ENCODE measurements at regions not wholly inside any gene's neighbourhood (a gene's known extent, or its start where the extent isn't known, plus 50 kb on each side); places are given as distances from the start of the nearest gene placed in this dataset.

GRCh38 chr18:24543086-24543794, 82.8 kb downstream of the HRH4 start:
- no peak for FAIRE-seq
- TF ChIP-seq POLR2A (IDR thresholded peaks at IDR 0.05; ENCODE audit: low read depth, low read length) (no peak), POU2F2 (IDR thresholded peaks at IDR 0.05; ENCODE audit: low read depth, low read length) (no peak), POLR2AphosphoS5 (IDR thresholded peaks at IDR 0.05; ENCODE audit: low read depth, low read length) (no peak), PAX5 (IDR thresholded peaks at IDR 0.05; ENCODE audit: insufficient read depth, low read length, severe bottlenecking) (no peak), TAF1 (IDR thresholded peaks at IDR 0.05; ENCODE audit: low read depth, low read length) (no peak), SPI1 (IDR thresholded peaks at IDR 0.05; ENCODE audit: low read depth, low read length) (no peak)
- DNase-seq (ENCODE audit: insufficient read length, low spot score), result no peak

- FAIRE-seq (no peak), DNase-seq (ENCODE audit: insufficient read length, low spot score) (no peak)
Measured at GRCh38 chr18:24543795-24544498, 83.5 kb downstream of the HRH4 start.

DNA sequence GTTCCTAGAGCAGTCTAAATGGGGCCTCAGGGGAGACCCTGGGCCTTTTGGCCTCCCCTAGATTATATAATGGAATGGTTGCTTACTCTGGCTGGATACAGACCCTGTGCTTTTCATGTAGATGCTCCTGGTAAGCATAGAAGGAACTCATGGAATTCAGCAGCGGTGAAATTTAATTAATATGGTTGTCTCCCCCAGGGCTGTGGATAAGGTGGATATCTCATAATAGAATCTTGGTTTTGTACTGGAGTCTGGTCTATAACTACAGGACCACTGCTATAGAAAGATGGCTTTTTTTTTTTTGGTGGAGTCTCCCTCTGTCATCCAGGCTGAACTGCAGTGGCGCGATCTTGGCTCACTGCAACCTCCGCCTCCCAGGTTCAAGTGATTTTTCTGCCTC, 84.5 kb downstream of the HRH4 start:
- TF ChIP-seq POLR2A (IDR thresholded peaks at IDR 0.05; ENCODE audit: low read depth, low read length), result no peak
- no peak for TF ChIP-seq PAX5 (IDR thresholded peaks at IDR 0.05; ENCODE audit: insufficient read depth, low read length, severe bottlenecking)
- TF ChIP-seq TAF1 (IDR thresholded peaks at IDR 0.05; ENCODE audit: low read depth, low read length), result no peak
- TF ChIP-seq POLR2AphosphoS5 (IDR thresholded peaks at IDR 0.05; ENCODE audit: low read depth, low read length), result no peak
- TF ChIP-seq POU2F2 (IDR thresholded peaks at IDR 0.05; ENCODE audit: low read depth, low read length), result no peak
- no peak for TF ChIP-seq SPI1 (IDR thresholded peaks at IDR 0.05; ENCODE audit: low read depth, low read length)
- DNase-seq (ENCODE audit: insufficient read length, low spot score) (no peak), FAIRE-seq (no peak)

More at GRCh38 chr18:24543795-24544498, 83.5 kb downstream of the HRH4 start:
- no peak for TF ChIP-seq PAX5 (IDR thresholded peaks at IDR 0.05; ENCODE audit: insufficient read depth, low read length, severe bottlenecking)
- TF ChIP-seq SPI1 (IDR thresholded peaks at IDR 0.05; ENCODE audit: low read depth, low read length), result no peak
- no peak for TF ChIP-seq POLR2A (IDR thresholded peaks at IDR 0.05; ENCODE audit: low read depth, low read length)
- TF ChIP-seq POLR2AphosphoS5 (IDR thresholded peaks at IDR 0.05; ENCODE audit: low read depth, low read length), result no peak
- no peak for TF ChIP-seq TAF1 (IDR thresholded peaks at IDR 0.05; ENCODE audit: low read depth, low read length)
- no peak for TF ChIP-seq POU2F2 (IDR thresholded peaks at IDR 0.05; ENCODE audit: low read depth, low read length)

GRCh38 chr18:24545651-24546050, 85.2 kb downstream of the HRH4 start:
- TF ChIP-seq POLR2A (IDR thresholded peaks at IDR 0.05; ENCODE audit: low read depth, low read length) (no peak), POLR2AphosphoS5 (IDR thresholded peaks at IDR 0.05; ENCODE audit: low read depth, low read length) (no peak), PAX5 (IDR thresholded peaks at IDR 0.05; ENCODE audit: insufficient read depth, low read length, severe bottlenecking) (no peak), POU2F2 (IDR thresholded peaks at IDR 0.05; ENCODE audit: low read depth, low read length) (no peak), SPI1 (IDR thresholded peaks at IDR 0.05; ENCODE audit: low read depth, low read length) (no peak), TAF1 (IDR thresholded peaks at IDR 0.05; ENCODE audit: low read depth, low read length) (no peak)
- DNase-seq (ENCODE audit: insufficient read length, low spot score), result no peak
- no peak for FAIRE-seq

DNA sequence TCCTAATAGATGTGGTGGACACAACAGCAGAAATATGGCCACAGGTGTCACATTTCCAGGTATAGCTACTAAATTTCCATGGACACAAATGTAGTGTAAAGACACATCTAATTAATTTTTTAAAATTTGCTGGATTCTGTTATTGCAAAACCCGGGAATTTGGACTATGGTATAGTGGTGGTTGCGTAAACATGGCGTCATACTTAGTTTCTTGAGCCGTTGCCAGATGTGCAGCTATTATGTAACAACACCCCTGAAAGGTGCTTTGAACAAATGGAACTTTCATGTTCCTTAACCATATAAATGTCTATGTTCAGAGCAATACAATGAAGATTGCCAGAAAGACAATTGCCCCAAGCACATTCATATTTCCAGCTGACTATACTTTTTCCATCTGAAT, 85.9 kb downstream of the HRH4 start:
- no peak for TF ChIP-seq TAF1 (IDR thresholded peaks at IDR 0.05; ENCODE audit: low read depth, low read length)
- no peak for TF ChIP-seq POLR2AphosphoS5 (IDR thresholded peaks at IDR 0.05; ENCODE audit: low read depth, low read length)
- no peak for TF ChIP-seq POLR2A (IDR thresholded peaks at IDR 0.05; ENCODE audit: low read depth, low read length)
- no peak for TF ChIP-seq POU2F2 (IDR thresholded peaks at IDR 0.05; ENCODE audit: low read depth, low read length)
- no peak for TF ChIP-seq SPI1 (IDR thresholded peaks at IDR 0.05; ENCODE audit: low read depth, low read length)
- TF ChIP-seq PAX5 (IDR thresholded peaks at IDR 0.05; ENCODE audit: insufficient read depth, low read length, severe bottlenecking), result no peak
- no peak for DNase-seq (ENCODE audit: insufficient read length, low spot score)
- no peak for FAIRE-seq

GRCh38 chr18:24548583-24548982, 88.1 kb downstream of the HRH4 start:
- no peak for FAIRE-seq
- DNase-seq (ENCODE audit: insufficient read length, low spot score), result no peak
- TF ChIP-seq POLR2AphosphoS5 (IDR thresholded peaks at IDR 0.05; ENCODE audit: low read depth, low read length), result no peak
- no peak for TF ChIP-seq POU2F2 (IDR thresholded peaks at IDR 0.05; ENCODE audit: low read depth, low read length)
- no peak for TF ChIP-seq POLR2A (IDR thresholded peaks at IDR 0.05; ENCODE audit: low read depth, low read length)
- TF ChIP-seq SPI1 (IDR thresholded peaks at IDR 0.05; ENCODE audit: low read depth, low read length), result no peak
- no peak for TF ChIP-seq PAX5 (IDR thresholded peaks at IDR 0.05; ENCODE audit: insufficient read depth, low read length, severe bottlenecking)
- no peak for TF ChIP-seq TAF1 (IDR thresholded peaks at IDR 0.05; ENCODE audit: low read depth, low read length)

- TF ChIP-seq PAX5 (IDR thresholded peaks at IDR 0.05; ENCODE audit: insufficient read depth, low read length, severe bottlenecking) (no peak), TAF1 (IDR thresholded peaks at IDR 0.05; ENCODE audit: low read depth, low read length) (no peak), POLR2AphosphoS5 (IDR thresholded peaks at IDR 0.05; ENCODE audit: low read depth, low read length) (no peak), SPI1 (IDR thresholded peaks at IDR 0.05; ENCODE audit: low read depth, low read length) (no peak), POU2F2 (IDR thresholded peaks at IDR 0.05; ENCODE audit: low read depth, low read length) (no peak), POLR2A (IDR thresholded peaks at IDR 0.05; ENCODE audit: low read depth, low read length) (no peak)
- no peak for FAIRE-seq
Measured at GRCh38 chr18:24552218-24552617, 91.8 kb downstream of the HRH4 start.

DNA sequence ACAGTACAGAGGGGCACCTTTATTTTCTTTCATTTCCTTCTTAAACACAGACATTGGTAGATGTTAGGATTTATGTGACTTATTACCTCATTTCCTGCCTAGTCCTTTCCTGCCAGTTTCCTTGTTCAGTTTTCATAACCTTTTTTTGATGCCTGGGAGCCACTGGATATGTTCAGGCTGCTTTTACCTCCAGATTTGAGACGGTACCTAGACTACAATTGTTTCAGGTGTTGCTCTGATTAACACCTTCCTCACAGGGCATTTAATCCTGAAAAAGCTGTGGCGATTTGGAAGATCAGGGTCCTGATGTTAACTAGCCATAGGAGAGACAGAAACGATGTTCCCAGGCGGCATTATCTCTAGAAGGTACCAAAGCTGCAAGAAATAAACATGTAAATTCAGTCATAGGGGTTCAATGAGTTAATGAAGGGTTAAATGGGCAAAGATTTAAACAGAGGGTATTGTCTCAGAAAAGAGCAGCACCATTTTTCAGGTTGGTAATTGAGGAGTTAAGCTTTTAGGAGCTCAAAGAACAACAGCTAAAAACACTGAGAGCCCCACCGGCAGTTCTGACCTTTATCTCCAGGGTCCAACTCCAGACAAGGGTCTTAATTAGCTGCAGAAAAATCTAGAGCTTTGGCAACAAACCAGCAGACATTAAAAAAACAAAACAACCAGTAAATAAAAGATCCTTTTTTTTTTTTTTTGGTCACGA, 93.3 kb downstream of the HRH4 start:
- FAIRE-seq, result no peak
- DNase-seq (ENCODE audit: insufficient read length, low spot score), result no peak
- no peak for TF ChIP-seq TAF1 (IDR thresholded peaks at IDR 0.05; ENCODE audit: low read depth, low read length)
- no peak for TF ChIP-seq POLR2AphosphoS5 (IDR thresholded peaks at IDR 0.05; ENCODE audit: low read depth, low read length)
- TF ChIP-seq POU2F2 (IDR thresholded peaks at IDR 0.05; ENCODE audit: low read depth, low read length), result no peak
- no peak for TF ChIP-seq POLR2A (IDR thresholded peaks at IDR 0.05; ENCODE audit: low read depth, low read length)
- TF ChIP-seq SPI1 (IDR thresholded peaks at IDR 0.05; ENCODE audit: low read depth, low read length), result no peak
- no peak for TF ChIP-seq PAX5 (IDR thresholded peaks at IDR 0.05; ENCODE audit: insufficient read depth, low read length, severe bottlenecking)

More at GRCh38 chr18:24552218-24552617, 91.8 kb downstream of the HRH4 start:
- no peak for DNase-seq (ENCODE audit: insufficient read length, low spot score)

GRCh38 chr18:24558403-24558802, 98.0 kb downstream of the HRH4 start:
- TF ChIP-seq PAX5 (IDR thresholded peaks at IDR 0.05; ENCODE audit: insufficient read depth, low read length, severe bottlenecking) (no peak), SPI1 (IDR thresholded peaks at IDR 0.05; ENCODE audit: low read depth, low read length) (no peak), POLR2A (IDR thresholded peaks at IDR 0.05; ENCODE audit: low read depth, low read length) (no peak), POLR2AphosphoS5 (IDR thresholded peaks at IDR 0.05; ENCODE audit: low read depth, low read length) (no peak), POU2F2 (IDR thresholded peaks at IDR 0.05; ENCODE audit: low read depth, low read length) (no peak), TAF1 (IDR thresholded peaks at IDR 0.05; ENCODE audit: low read depth, low read length) (no peak)
- no peak for FAIRE-seq
- DNase-seq (ENCODE audit: insufficient read length, low spot score), result no peak
